AG09319 (cell line): ENCODE measurements at regions not wholly inside any gene's neighbourhood (a gene's known extent, or its start where the extent isn't known, plus 50 kb on each side); places are given as distances from the start of the nearest gene placed in this dataset.

Source experiments
- DNase-seq: peaks from one replicate; pipeline ENCODE4 v3.0.0-alpha.2; 2010; ENCODE audit warnings: low read depth; ENCODE audit errors: extremely low read depth
- TF ChIP-seq, protein P1 (sequence below): IDR thresholded peaks from 2 replicates; pipeline ENCODE4 v1.5.1; 2011; ENCODE audit warnings: low read depth, mild to moderate bottlenecking, inconsistent platforms, low read length, moderate library complexity

DNA sequence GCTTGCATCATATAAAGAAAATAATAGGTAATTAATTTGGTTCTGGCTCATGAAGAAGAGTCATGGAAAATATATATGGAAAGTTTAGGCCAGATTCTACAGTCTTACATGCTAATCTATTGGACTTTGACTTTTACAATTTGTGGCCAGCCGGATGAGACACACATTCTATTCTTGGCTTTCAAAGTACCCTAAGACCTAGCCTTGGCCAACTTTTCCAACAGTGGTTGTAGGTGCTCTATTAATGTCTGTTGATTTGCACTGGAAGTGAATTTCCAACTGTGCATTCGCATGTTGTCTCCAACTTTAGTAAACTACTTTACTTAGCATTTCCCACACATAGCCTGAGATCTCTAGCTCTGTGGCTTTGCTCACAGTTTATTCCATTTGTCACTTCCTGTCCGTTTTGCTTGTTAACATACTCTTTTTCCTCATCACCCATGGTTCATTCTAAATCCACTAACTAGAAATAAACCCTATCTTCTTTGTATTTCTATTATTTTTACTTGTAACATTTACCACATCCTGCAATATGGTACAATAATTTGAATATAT lies 644.0 kb downstream of the PTPRC start:
- no peak for DNase-seq

DNA sequence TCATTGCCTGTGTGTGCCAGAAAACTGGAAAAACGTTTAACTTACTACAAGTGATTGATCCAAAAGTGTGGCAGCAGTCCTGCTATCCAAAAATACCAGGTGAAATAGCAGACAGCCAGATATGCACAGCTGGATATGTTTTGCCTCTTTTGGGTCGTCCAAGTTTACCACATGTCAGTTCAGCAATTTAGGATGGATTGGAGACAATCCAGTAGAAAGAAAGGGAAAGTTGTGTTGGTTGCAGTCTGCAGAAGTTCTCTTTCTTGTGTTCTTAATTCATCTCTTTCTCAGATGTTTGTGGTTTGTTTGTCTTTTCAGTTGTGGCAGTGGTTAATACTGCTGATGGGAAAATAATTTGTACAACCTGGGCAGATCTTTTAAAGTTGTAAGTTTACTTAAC lies 645.0 kb downstream of the PTPRC start:
- DNase-seq, result no peak
- TF ChIP-seq, protein P1, sequence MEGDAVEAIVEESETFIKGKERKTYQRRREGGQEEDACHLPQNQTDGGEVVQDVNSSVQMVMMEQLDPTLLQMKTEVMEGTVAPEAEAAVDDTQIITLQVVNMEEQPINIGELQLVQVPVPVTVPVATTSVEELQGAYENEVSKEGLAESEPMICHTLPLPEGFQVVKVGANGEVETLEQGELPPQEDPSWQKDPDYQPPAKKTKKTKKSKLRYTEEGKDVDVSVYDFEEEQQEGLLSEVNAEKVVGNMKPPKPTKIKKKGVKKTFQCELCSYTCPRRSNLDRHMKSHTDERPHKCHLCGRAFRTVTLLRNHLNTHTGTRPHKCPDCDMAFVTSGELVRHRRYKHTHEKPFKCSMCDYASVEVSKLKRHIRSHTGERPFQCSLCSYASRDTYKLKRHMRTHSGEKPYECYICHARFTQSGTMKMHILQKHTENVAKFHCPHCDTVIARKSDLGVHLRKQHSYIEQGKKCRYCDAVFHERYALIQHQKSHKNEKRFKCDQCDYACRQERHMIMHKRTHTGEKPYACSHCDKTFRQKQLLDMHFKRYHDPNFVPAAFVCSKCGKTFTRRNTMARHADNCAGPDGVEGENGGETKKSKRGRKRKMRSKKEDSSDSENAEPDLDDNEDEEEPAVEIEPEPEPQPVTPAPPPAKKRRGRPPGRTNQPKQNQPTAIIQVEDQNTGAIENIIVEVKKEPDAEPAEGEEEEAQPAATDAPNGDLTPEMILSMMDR, result no peak

More for the DNA sequence above, 644.0 kb downstream of the PTPRC start:
- TF ChIP-seq, protein P1, result no peak

DNA sequence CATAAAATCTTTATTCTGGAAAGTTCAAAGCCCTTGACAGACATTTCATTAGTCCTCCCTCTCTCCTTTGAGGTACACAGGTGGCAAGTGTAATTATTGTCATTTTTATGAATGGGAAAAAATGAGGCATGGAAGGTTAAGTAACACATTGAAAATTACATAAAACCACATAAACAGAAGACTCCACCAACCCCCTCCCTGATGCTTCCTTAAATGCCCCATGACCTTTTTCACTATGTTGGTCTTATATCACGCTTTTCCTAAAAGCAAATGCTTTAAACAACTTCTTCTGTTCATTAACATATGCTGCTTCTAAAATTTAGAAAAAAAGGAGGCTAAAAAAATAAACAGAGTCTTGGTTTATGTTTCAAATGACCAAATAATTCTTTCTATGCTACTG lies 648.4 kb downstream of the PTPRC start:
- no peak for DNase-seq
- TF ChIP-seq, protein P1, result no peak

DNA sequence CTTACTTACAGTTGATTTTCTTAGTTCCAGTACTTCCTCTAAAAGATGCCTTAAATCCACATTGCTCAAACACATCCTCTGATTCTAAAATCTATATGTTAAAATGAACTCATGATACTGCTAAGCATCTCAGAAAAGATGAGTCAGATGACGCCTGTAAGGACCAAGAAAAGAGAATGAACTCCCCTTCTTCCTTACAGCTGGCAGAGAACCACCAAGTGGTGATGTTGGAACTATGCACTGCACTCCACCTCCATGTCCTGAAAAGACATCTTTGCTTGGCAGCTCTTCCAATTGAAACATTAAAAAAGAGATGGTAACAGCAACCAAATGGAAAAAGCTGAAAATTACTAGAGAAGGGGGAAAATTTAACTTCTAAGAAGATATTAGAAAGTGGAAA lies 648.8 kb downstream of the PTPRC start:
- no peak for DNase-seq

DNA sequence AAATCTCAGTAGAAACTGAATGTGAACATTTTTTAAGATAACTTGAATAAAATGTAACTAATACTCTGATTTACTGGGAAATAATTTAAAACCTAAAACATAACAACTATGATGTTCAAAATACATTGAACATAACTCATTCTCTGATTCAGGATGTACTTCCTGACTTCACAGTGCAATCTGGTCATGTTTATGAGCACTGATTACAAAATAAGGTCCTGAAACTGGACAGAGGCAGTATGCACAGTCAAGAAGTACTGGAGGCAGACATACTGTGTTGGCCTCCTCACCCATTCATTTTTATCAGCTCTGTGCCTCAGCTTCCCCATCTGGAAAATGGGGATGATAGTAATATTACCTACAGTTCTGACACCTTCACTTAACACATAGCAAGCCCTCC lies 651.3 kb downstream of the PTPRC start:
- TF ChIP-seq, protein P1, result no peak
- no peak for DNase-seq

More for the DNA sequence above, 648.8 kb downstream of the PTPRC start:
- TF ChIP-seq, protein P1, result no peak

DNA sequence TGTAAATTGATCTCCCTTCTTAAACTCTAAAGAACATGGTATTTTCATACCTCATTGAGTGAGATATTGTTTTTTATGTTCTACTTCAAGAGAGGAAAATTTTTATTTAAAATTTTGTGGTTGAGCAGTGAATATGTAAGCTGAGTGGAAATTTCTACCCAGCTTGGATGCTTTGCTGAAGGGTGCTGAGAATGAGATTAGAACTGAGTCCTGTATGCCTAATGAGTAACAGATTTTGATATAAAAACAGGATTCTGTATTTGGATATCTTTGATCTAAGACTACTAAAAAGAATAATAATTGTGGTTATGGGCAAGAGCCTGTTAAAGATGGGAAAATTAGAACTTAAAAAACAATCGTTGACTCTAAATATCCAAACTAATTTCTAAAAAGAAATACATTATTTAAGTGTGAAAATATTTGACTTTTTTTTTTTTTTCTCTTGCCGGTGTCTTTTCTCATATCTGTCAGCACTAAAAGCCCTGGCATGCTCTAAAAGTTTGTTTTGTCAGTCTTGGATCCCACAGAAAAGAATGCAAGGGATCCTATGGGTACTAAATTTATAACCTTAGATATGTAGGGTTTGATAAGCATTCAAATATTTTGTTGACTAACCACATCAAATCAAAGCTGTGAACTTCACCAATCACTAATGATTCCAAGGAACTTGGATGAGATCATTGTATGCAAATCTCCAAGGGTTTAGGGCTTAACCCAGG lies 652.3 kb downstream of the PTPRC start:
- DNase-seq, result no peak
- TF ChIP-seq, protein P1, result no peak

DNA sequence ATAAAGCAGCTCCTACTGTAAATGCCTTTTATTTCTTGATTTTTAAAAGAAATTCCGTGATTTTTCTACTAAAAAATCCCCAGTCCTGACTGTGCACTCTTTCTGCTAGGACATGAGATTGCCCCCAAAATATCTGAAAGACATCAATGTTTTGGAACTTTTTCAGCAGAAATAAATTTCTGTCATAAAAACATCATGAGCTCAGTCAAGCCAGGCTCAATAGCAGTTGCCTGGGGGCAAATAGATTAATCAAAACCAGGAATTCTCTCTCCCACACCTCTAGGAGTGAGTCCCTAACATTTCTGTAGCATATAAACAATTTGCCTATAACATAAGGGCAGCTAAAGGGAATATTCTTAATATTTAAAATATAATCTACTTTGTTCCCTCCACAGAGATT lies 654.1 kb downstream of the PTPRC start:
- TF ChIP-seq, protein P1, result no peak
- no peak for DNase-seq
